ENCODE measurements at regions not wholly inside any gene's neighbourhood (a gene's known extent, or its start where the extent isn't known, plus 50 kb on each side); places are given as distances from the start of the nearest gene placed in this dataset.

DNA sequence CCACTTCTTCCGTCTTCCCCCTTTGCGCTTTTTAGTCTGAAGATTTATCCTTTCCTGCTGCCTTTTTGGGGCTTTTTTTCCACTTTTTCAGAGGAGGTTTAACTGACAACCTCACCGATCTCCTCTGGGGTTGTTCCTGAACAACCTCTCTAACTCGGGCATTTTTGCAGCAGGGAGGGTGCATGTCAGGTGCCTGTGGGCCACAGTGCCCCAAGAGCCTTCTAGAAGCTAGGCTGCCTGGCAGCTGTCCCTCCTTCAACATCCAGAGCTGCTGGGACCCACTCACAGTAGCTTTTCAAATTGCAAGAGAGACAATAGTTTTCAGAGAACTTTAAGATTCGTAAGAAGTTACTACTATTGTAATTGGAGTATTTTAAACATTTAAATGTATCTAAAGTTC is 1112.4 kb upstream of the CNTN5 start:
- CTCF ChIA-PET (ENCODE audit: low intra/inter-chr PET ratio) = no interaction called here
- POLR2A ChIA-PET = no interaction called here
- 48% methylated on average over 5 of the region's 5 CpGs for whole genome bisulfite sequencing (ENCODE audit: insufficient coverage, low coverage, missing lambda C conversion rate)
- no peak for DNase-seq (ENCODE audit: extremely low read depth in 1 of 4, low spot score in 3 of 4)
- Histone ChIP-seq H3K27me3 (ENCODE audit: control insufficient read depth in 2 of 2, insufficient read depth in 2 of 2, low read length in 2 of 2) (no peaks in the 10 kb centered on the region), H4K20me1 (replicated peaks; ENCODE audit: control insufficient read depth, insufficient read depth, low read length) (no peaks in the 10 kb centered on the region), H3K4me3 (no peak overlapping the region), H3K9me3 (replicated peaks; ENCODE audit: control insufficient read depth, insufficient read depth, low read depth, low read length) (no peaks in the 10 kb centered on the region), H3K4me1 (replicated peaks in 1 of 2; ENCODE audit: control insufficient read depth in 2 of 2, insufficient read depth in 2 of 2, low read length in 2 of 2) (no peaks in the 10 kb centered on the region), H2AFZ (ENCODE audit: low read depth, low read length) (peak overlapping the region; percentile 46; the same call in 1 of the 2 replicates), H3K4me2 (ENCODE audit: insufficient read depth, low read length) (no peak overlapping the region), H3K9ac (ENCODE audit: insufficient read depth in 1 of 2, low read depth in 2 of 2, low read length in 2 of 2) (no peak overlapping the region), H3K27ac (ENCODE audit: extremely low read depth, low read depth, low read length) (no peak overlapping the region), H3K36me3 (ENCODE audit: control insufficient read depth, insufficient read depth, low read length) (no peaks in the 10 kb centered on the region), H3K9me1 (ENCODE audit: control insufficient read depth, insufficient read depth, low read length) (no peaks in the 10 kb centered on the region), H3K79me2 (ENCODE audit: control insufficient read depth, insufficient read depth, low read length) (no peaks in the 10 kb centered on the region)
- in situ Hi-C loops (cut with MboI) (no loop called here), intact Hi-C loops (cut with micrococcal nuclease) (no loop called here)
- TF ChIP-seq ZNF134 (CRISPR knock-in tag; conservative IDR thresholded peaks at IDR 0.05) = no peak
- no peak for TF ChIP-seq GABPB2 (CRISPR knock-in tag; conservative IDR thresholded peaks at IDR 0.05)
- no peak for TF ChIP-seq SRSF1 (IDR thresholded peaks at IDR 0.05; ENCODE audit: low read depth, low read length)
- TF ChIP-seq, protein P1, sequence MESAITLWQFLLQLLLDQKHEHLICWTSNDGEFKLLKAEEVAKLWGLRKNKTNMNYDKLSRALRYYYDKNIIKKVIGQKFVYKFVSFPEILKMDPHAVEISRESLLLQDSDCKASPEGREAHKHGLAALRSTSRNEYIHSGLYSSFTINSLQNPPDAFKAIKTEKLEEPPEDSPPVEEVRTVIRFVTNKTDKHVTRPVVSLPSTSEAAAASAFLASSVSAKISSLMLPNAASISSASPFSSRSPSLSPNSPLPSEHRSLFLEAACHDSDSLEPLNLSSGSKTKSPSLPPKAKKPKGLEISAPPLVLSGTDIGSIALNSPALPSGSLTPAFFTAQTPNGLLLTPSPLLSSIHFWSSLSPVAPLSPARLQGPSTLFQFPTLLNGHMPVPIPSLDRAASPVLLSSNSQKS (CRISPR knock-in tag; IDR thresholded peaks at IDR 0.05) = no peak
- TF ChIP-seq PHF8 (IDR thresholded peaks at IDR 0.05; ENCODE audit: borderline replicate concordance, low read length) = no peak
- TF ChIP-seq NONO (IDR thresholded peaks at IDR 0.05; ENCODE audit: low read depth in 2 of 2, low read length in 1 of 2) = no peak
- no peak for TF ChIP-seq WHSC1 (IDR thresholded peaks at IDR 0.05; ENCODE audit: low read length)
- TF ChIP-seq CBX8 (IDR thresholded peaks at IDR 0.05; ENCODE audit: borderline replicate concordance, extremely low read depth, low read depth, low read length, poor library complexity, severe bottlenecking) = no peak
- TF ChIP-seq ZNF124 (CRISPR knock-in tag; IDR thresholded peaks at IDR 0.05) = no peak
- no peak for TF ChIP-seq HNRNPLL (IDR thresholded peaks at IDR 0.05; ENCODE audit: low read depth, low read length, poor library complexity, severe bottlenecking)
- no peak for TF ChIP-seq STAT5A (IDR thresholded peaks at IDR 0.05; ENCODE audit: borderline replicate concordance, low read length)
- no peak for TF ChIP-seq E2F4 (CRISPR knock-in tag; IDR thresholded peaks at IDR 0.05; ENCODE audit: low read depth)
- TF ChIP-seq THRAP3 (IDR thresholded peaks at IDR 0.05; ENCODE audit: borderline replicate concordance) = no peak
- TF ChIP-seq MED1 (CRISPR knock-in tag; IDR thresholded peaks at IDR 0.05; ENCODE audit: borderline replicate concordance) = no peak
- no peak for TF ChIP-seq ZNF280B (CRISPR knock-in tag; IDR thresholded peaks at IDR 0.05)
- TF ChIP-seq HDGF (IDR thresholded peaks at IDR 0.05) = no peak
- no peak for TF ChIP-seq PRMT5 (CRISPR knock-in tag; IDR thresholded peaks at IDR 0.05)
- no peak for ATAC-seq
- no TSS peak for BruUV-seq (replicated peaks)
- no peak for FAIRE-seq

Data from K562 (cell line).